ENCODE measurements at regions not wholly inside any gene's neighbourhood (a gene's known extent, or its start where the extent isn't known, plus 50 kb on each side); places are given as distances from the start of the nearest gene placed in this dataset.

- TF ChIP-seq POLR2AphosphoS5 (IDR thresholded peaks at IDR 0.05; ENCODE audit: borderline replicate concordance, low read depth, low read length): no peak
- TF ChIP-seq EZH2 (IDR thresholded peaks at IDR 0.05): no peak
These were observed 210.6 kb downstream of the ARL4A start for GRCh38 chr7:12898004-12898403.
